NCI-H460 (cell line): ENCODE measurements at regions not wholly inside any gene's neighbourhood (a gene's known extent, or its start where the extent isn't known, plus 50 kb on each side); places are given as distances from the start of the nearest gene placed in this dataset.
A peak's percentile ranks its signal among the peaks of the same experiment; 100 is the strongest.
"Not testable (repeated sequence)": the region's sequence is repeated elsewhere in the genome, so short reads cannot be mapped to it uniquely, and the experiment has no call there.

Experiments
- DNase-seq: peaks from one replicate; pipeline ENCODE4 v3.0.0-alpha.2; 2016; ENCODE audit warnings: low read depth; ENCODE audit errors: extremely low read depth

DNA sequence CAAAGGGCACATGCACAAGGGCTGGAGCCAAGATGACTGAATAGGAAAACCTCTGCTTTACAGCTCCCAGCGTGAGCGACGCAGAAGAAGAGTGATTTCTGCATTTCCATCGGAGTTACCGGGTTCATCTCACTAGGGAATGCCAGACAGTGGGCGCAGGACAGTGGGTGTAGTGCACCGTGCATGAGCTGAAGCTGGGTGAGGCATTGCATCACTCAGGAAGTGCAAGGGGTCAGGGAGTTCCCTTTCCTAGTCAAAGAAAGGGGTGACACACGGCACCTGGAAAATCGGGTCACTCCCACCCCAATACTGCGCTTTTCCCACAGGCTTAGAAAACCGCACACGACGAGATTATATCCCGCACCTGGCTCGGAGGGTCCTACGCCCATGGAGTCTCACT, 64.5 kb upstream of the HTR1E start:
- not testable (repeated sequence) for DNase-seq

DNA sequence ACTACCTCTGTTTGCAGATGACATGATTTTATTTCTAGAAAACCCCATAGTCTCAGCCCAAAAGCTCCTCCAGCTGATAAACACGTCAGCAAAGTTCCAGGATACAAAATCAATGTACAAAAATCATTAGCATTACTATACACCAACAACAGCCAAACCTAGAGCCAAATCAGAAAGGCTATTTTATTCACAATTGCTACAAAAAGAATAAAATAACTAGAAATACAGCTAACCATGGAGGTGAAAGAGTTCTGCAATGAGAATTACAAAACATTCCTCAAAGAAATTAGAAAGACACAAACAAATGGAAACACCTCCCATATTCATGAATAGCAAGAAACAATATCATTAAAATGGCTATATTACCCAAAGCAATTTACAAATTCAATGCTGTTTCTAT, 65.6 kb upstream of the HTR1E start:
- DNase-seq: no peak

DNA sequence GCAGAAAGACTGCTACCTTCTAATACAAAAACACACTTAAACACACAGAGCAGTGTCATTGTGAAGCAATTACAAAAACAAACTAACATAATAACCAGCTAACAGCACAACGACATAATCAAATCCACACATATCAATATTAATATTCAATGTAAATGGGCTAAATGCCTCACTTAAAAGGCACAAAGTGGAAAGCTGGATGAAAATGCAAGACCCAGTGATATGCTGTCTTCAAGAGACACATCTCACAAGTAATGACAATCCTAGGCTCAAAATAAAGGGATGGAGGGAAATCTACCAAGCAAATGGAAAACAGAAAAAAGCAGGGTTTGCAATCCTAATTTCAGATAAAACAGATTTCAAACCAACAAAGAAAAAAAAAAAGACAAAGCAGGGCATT, 67.8 kb upstream of the HTR1E start:
- no peak for DNase-seq

DNA sequence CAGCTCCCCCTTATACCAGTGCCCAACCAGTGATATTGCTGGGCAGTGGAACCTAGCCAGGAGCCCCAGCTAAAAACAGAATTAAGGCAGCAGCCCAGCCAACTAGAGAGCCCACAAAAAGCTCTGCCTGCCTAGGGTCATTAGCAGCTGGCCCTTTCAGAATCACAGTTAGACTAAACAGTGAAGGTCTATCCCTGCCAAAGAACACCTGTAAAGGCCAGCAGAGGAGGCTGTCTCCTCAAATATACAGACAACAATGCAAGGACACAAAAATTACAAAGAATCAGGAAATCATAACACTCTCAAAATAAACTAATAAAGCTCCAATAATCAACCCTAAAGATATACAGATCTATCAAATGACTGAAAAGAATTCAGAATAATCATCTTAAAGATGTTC, 77.8 kb upstream of the HTR1E start:
- DNase-seq: no peak

DNA sequence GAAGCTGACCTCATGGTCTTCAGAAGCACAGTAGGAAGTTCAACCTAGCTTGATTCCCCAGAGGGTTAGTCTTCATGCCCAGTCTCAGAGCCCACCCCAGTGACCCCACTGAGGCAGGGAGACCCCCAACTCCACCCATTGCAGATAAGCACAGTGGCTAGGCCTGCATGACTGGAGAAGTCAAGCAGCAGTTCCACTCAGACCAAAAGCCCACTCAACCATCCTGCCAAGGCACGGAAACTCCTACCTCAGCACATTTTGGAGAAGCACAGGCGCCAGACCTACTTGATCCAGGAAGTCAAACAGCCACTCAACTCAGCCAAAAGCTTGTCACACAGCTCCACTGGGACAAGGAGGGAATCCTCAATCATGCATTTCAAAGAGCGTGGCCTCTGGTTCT, 78.4 kb upstream of the HTR1E start:
- DNase-seq: no peak

DNA sequence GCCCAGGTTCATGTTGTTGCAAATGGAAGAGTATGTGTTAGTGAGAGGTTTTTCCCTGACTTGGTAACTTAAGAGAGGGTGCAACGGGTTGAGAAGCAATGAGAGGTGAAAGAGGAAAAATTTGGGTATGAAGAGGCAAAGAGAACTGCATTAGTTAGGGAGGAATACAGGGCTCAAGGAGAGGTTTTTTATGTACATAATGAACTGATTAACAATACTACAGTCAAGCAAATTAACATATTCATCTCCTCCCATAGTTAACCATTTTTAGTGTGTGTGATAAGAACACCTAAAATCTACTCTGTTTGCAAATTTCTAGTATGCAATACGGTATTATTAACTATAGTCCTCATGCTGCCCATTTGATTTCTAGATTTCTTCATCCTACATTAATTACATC, 79.5 kb upstream of the HTR1E start:
- no peak for DNase-seq

DNA sequence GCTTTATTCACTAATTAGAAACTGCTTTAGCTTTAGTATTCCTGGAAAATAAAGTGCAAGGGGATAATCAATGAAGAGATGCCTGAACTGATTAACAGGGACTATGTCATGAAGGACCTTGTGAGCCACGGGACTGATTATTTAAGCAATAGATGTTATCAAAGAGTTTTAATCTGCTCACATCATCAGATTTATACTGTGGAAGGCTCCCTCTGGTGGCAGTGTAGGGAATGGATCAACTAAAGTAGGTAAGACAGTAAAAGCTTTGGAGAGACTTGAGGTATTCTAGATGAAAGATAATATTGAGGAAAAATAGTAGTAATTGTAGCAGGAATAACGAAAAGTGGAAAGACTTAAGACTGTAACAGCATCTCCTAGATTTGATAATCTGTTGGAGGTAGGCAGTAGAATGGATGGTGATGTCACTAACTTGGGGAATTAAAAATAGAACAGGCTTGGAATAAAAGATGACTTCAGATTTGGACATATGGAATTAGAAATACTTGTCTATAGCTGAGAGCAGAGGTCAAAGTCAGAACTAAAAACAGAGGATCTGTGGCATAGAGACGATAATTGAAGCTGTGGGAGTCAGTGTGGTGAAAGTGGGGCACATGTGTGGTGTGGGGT, 80.3 kb upstream of the HTR1E start:
- peak; percentile 25 for DNase-seq

DNA sequence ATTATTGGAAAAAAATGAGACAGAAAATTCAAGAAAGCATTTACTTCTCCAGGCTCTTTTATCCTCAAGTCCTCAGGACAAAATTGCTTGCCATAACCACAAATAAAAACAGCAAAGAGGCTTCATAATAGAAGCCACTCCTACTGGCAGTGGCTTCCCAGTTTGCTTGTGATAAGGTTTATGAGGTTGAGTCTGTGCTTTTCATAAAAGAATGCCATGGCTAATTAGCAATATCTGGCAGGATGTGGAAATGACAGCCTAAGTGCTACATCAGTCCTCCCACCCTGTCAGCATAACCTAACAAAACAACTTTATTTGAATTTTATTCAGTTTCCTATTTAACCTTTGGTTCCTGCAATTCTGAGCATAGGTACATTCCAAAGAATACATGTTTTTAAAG, 80.9 kb upstream of the HTR1E start:
- no peak for DNase-seq

DNA sequence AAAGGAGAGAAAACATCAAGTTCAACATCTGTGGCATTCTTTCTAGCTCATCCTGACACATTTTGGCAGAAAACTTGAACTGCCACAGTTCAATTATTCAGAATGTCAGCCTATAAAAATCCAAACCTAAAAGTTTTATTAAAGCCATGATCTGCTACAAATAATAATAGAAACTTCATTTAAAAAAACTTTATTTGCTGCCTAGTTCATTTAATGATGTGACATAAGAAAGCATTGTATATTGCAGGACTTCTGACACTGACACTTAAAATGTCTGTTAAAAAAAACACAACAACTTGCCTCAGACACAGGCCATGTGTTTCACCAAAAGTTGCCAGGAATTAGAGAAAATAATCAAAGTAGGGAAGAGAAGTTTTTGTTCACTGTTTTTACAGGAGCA, 88.3 kb upstream of the HTR1E start:
- DNase-seq: no peak

DNA sequence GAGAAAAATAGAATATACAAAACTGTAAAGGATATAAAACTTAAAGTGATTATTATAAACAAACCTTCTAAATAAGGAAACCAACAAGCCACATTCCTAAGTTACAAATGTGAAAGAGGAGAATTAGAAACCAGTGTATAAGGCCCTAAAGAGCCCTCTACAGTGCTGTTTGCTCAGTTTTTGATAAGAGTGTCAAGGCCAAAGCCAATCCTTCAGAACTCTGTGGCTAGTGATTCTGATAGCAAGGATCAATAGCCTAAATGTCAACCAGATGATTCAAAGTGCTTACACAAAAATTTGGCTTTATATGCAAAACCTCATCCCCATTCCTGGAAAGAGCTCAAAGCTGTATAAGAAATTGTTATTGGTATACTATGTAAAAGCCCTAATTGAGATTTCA, 104.6 kb upstream of the HTR1E start:
- no peak for DNase-seq

DNA sequence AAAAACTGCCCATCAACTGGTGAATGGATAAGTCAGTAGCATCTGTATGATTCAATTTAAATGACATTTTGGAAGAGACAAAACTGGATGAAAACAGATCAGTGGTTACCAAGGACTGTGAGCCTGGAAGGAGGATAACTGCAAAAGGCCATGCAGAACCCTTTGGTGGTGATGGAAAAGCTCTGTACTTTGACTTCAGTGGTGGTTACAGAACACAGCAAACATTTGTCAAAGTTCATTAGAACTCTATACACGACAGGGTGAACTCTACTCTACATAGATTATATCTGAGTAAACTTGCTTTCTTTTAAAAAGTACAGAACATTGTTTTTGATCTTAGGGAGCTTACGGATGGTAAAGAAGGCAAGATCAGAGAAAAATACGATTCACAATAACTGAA, 111.9 kb upstream of the HTR1E start:
- DNase-seq: no peak

DNA sequence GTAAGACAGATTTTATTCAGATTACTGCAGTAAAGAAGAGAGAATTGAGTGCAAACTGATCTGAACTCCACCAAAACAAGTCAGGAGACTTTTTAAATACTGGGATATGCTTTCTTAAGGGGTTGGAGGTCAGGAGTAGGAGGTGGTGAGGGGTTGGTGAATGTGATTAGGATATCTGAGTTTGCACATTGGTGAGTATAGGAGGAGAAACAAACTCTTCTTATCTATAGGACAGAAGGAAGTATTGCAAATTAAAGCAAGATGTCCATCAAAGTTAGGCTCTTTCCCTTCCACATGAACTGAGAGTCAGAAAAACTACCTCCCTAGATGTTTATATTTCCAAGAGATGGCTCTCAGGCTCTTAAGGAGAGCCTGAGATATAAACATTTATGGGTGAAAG, 114.6 kb upstream of the HTR1E start:
- DNase-seq: no peak

DNA sequence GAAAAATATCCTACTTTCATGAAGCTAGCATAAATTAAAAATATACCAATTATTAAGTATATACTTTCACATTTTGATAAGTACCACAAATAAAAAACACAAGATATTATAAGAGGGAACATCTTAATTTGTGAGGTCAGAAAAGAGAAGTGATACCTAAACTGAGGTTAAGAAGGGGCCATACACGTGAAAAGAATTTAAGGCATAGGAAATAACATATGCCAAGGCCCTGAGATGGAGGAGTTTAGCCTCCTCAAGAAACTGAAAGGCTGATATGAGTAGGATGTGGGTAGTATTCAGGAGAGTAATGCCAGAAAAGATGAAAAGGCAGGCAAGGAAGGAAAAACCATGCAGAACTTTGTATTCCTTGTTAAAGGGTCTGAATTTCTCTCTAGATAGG, 116.6 kb upstream of the HTR1E start:
- DNase-seq: no peak

DNA sequence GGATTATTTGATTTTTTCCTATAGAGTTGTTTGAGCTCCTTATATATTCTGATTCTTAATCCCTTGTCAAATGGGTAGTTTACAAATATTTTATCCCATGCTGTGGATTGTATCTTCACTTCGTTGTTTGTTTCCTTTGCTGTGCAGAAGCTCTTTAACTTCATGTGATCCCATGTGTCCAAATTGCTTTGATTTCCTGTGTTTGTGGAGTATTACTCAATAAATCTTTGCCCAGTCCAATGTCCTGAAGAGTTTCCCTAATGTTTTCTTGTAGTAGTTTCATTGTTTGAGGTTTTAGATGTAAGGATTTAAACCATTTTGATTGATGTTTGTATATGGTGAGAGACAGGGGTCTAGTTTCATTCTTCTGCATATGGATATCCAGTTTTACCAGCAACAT, 143.7 kb upstream of the HTR1E start:
- DNase-seq: no peak

DNA sequence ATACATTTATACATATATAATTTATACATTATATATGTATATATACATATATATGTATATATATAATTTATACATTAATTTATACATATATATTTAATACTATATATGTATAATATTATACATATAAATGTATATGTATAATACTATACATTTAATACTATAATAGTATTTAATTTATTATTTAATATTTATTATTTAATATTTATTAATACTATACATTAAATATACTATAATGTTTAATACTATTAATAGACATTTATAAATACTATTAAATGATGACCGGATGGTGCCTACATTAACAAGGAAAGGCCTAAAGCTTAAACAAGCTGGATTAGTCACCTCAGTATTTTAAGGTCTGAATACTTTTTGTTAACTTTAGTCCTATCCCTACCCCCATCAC, 145.9 kb upstream of the HTR1E start:
- DNase-seq: no peak

DNA sequence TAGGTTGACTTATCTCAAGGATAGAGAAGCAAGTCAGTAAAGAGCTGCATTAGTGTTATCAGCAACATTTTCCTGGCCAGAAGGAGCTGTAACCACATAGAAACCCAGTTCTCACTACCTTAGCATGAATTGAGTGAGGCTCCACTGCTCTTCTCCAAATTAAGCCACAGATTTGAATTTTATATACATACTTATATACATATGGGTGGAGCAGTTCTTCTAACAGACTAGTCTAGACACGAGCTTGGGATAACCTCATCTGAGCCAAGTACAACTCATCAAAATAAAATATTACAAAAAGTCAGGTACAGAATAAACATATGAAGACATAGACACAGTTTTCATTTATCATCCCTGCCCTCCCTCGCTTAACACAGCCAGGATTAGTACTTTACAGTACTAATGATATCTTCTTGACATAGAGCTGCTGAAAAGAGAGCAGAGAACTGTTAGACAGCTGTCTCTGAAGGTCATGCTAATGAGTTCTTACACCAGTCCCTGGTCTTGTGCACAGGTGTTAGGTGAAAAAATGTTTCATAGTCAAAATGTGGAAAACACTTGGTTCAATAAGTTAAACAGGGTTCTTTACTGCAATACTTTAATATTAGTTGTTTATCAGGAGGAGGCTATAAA, 147.4 kb upstream of the HTR1E start:
- no peak for DNase-seq

DNA sequence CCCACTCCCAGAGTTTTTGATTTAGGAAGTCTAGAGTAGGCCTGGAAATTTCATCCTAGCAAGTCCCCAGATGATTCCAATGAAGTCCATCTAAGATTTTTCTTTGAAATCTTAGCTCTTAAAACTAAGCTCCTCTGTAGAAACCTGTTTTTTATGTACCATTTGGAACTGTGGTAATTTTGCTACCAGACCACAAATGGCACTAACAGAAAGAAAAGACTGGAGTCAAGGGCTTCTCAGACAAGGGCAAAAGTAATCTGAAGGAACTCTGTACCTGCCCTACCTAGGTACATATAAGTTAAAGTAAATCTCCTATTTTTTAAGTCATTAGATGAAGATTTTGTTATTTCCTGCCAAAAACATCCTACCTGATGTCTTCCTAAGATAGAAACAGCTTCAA, 155.0 kb upstream of the HTR1E start:
- DNase-seq: no peak

DNA sequence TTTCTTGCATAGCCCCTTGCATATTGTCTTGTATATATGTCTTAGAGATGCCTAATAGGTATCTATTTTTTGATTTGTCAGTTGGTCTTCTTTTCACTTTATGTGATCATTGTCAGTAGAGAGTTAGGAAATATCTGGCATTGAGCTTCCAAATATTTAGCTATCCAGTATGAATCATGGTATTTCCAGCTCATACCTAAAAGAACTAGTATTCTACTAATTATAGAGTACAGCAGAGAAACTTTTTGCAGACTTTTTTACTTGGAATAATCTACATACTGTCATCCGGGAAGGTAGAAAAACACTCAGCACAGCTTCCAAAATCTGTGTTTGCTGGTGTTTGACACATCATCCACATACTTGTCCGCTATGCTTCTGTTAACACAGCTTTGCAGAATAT, 156.4 kb upstream of the HTR1E start:
- no peak for DNase-seq

DNA sequence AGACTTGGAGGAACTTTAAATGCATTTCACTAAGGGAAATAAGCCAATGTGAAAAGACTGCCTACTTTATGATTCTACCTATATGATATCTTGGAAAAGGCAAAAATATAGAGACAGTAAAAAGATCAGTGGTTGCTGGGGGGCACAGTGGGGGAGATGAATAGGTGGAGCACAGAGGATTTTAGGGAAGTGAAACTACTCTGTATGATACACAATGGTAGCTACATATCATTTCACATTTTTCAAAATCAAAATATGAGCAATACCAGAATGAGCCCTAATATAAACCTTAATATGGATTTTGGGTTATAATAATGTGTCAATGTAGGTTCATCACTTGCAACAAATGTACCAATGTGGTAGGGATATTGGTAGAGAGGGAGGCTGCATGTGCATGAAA, 161.4 kb upstream of the HTR1E start:
- no peak for DNase-seq

DNA sequence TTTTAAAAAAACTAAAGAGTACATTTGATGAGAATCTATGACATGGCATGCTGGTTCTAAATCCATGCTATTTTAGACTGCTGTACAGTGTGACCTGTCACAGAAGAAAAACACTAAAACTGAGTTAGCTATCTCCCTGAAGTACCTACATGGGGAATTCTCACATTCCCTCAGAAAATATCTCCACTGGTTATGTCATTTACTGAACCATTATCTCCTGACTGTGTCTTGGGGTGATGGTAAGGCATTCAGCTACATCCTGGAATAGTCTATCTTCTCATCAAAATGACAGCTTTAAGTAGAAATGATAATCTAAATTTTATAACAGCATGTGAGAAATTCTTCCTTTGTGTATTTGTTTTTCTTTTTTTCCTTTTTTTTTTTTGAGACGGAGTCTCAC, 172.1 kb upstream of the HTR1E start:
- no peak for DNase-seq

DNA sequence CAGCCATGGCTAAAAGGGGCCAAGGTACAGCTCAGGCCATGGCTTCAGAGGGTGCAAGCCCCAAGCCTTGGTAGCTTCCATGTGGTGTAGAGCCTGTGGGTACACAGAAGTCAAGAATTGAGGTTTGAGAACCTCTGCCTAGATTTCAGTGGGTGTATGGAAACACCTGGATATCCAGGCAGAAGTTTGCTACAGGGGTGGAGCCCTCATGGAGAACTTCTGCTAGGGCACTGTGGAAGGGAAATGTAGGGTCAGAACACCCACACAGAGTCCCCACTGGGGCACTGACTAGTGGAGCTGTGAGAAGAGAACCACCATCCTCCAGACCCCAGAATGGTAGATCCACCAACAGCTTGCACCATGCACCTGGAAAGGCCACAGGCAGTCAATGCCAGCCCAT, 177.4 kb upstream of the HTR1E start:
- DNase-seq: not testable (repeated sequence)

DNA sequence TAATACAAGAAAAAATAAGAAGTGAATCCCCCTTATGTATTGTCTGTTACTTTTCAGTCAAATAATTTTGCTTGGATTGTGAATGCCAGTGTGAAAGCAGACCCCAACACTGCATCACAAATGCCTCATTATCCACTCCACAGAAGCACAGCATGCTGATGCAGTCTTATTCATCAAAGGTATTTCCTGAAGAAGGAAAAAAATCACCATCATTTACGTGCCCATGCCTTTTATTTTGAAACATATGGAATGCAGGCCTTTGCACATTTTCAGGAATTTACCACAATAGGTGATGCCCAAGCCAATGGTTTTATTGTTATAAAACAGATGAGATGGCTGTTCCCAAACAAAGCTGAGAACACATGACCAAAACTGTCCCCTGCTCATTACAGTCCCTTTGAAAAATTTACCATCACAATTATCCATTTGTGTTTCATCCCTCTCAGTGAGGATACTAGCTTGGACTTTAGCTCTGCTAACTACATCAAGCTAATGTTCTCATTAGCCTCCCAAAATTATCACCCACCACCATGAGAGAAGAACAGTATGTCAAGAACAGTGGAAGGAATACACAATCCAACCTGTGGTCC, 180.6 kb upstream of the HTR1E start:
- DNase-seq: no peak

DNA sequence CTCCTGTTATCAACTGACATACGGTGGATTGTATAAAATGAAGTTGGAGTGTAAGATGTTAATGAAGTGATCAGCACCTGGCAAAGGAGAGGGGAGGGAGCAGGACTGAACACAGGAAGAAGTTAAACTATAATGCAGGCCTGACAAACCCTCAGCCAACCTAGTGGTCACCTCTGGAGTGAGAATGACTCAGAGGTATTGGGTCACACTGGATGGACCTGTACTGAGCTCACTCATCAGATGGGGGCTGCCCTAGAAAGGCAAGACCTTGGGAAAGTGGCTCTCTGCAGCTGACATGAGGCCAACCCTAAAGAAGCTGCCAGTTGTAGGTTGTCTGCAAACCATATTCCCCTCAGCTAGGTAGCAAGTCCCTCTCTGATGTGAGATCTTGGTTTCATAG, 193.3 kb upstream of the HTR1E start:
- no peak for DNase-seq
